Fibroblast of mammary gland (primary cell): ENCODE measurements at regions not wholly inside any gene's neighbourhood (a gene's known extent, or its start where the extent isn't known, plus 50 kb on each side); places are given as distances from the start of the nearest gene placed in this dataset.
"Not testable (repeated sequence)": the region's sequence is repeated elsewhere in the genome, so short reads cannot be mapped to it uniquely, and the experiment has no call there.

Source experiments
- DNase-seq: peaks from one replicate; pipeline ENCODE4 v3.0.0-alpha.2; 2010; ENCODE audit warnings: low read depth
- H3K4me3 ChIP-seq: 2 replicates; pipeline ENCODE4 v1.5.1; 2011; ENCODE audit warnings: low read depth, mild to moderate bottlenecking, low read length, moderate library complexity; ENCODE audit not compliant: control insufficient read depth
- CTCF ChIP-seq: conservative IDR thresholded peaks from 2 replicates; pipeline ENCODE4 v1.5.1; 2011; ENCODE audit warnings: low read depth, low read length, inconsistent platforms; ENCODE audit not compliant: control insufficient read depth, insufficient read depth

- TF ChIP-seq CTCF: no peak
- DNase-seq: no peak
- no peak overlapping the region for H3K4me3 ChIP-seq
Measured at GRCh38 chr10:124172181-124172916, 79.0 kb upstream of the CHST15 start.

GRCh38 chr10:124171561-124171960 is 78.2 kb upstream of the CHST15 start:
- no peak for TF ChIP-seq CTCF
- DNase-seq: no peak
- no peak overlapping the region for H3K4me3 ChIP-seq

- no peak overlapping the region for H3K4me3 ChIP-seq
- TF ChIP-seq CTCF: no peak
- DNase-seq: no peak
Measured at GRCh38 chr10:124170631-124171030, 77.2 kb upstream of the CHST15 start.

- DNase-seq: no peak
- H3K4me3 ChIP-seq: no peak overlapping the region
- TF ChIP-seq CTCF: no peak
Measured at GRCh38 chr10:124168991-124169802, 75.8 kb upstream of the CHST15 start.

GRCh38 chr10:124168581-124168980 is 75.2 kb upstream of the CHST15 start:
- DNase-seq: no peak
- no peak for TF ChIP-seq CTCF

GRCh38 chr10:124167925-124168324 is 74.5 kb upstream of the CHST15 start:
- not testable (repeated sequence) for DNase-seq, H3K4me3 ChIP-seq

More at GRCh38 chr10:124168581-124168980, 75.2 kb upstream of the CHST15 start:
- no peak overlapping the region for H3K4me3 ChIP-seq

- no peak overlapping the region for H3K4me3 ChIP-seq
- TF ChIP-seq CTCF: no peak
- DNase-seq: no peak
Measured at GRCh38 chr10:124166431-124167125, 73.2 kb upstream of the CHST15 start.
